Liver (tissue), 8 donors: ENCODE measurements at regions not wholly inside any gene's neighbourhood (a gene's known extent, or its start where the extent isn't known, plus 50 kb on each side); places are given as distances from the start of the nearest gene placed in this dataset.

ENCODE experiments used
- DNase-seq: peaks from one replicate; pipeline ENCODE4 v3.0.0-alpha.2; 2017; ENCODE audit warnings: low spot score
- H3K27ac ChIP-seq, 2 donors: one replicate each; pipeline ENCODE4 v1.7.0; 2013; ENCODE audit warnings: inconsistent platforms in 2 of 2, low read length in 2 of 2, control low read depth in 1 of 2, low read depth in 1 of 2, mild to moderate bottlenecking in 1 of 2
- H3K27me3 ChIP-seq, 4 donors: one replicate each; pipeline versions ENCODE4 v1.6.1 to v1.7.0; 2013; ENCODE audit warnings: low read length in 3 of 4, inconsistent platforms in 1 of 4, mild to moderate bottlenecking in 1 of 4, moderate library complexity in 1 of 4; ENCODE audit not compliant: control insufficient read depth in 4 of 4, insufficient read depth in 4 of 4
- H3K36me3 ChIP-seq, 4 donors: one replicate each; pipeline versions ENCODE4 v1.6.1 to v1.7.0; 2013; ENCODE audit warnings: low read length in 3 of 4, mild to moderate bottlenecking in 3 of 4, low read depth in 1 of 4, moderate library complexity in 1 of 4; ENCODE audit not compliant: control insufficient read depth in 4 of 4, insufficient read depth in 3 of 4
- H3K4me1 ChIP-seq, 4 donors: one replicate each; pipeline versions ENCODE4 v1.6.1 to v1.7.0; 2013; ENCODE audit warnings: low read length in 3 of 4, mild to moderate bottlenecking in 3 of 4, moderate library complexity in 1 of 4; ENCODE audit not compliant: control insufficient read depth in 4 of 4, insufficient read depth in 4 of 4
- H3K4me3 ChIP-seq, 3 donors: one replicate each; pipeline versions ENCODE4 v1.6.1 to v1.7.0; 2013; ENCODE audit warnings: low read length in 3 of 3, control low read depth in 1 of 3, low read depth in 1 of 3, mild to moderate bottlenecking in 1 of 3
- H3K9ac ChIP-seq, 2 donors: one replicate each; pipeline ENCODE4 v1.7.0; 2013; ENCODE audit warnings: low read length in 2 of 2, mild to moderate bottlenecking in 2 of 2, moderate library complexity in 2 of 2, control low read depth in 1 of 2, low read depth in 1 of 2
- H3K9me3 ChIP-seq, 4 donors: one replicate each; pipeline versions ENCODE4 v1.6.1 to v1.7.0; 2013; ENCODE audit warnings: low read length in 3 of 4; ENCODE audit not compliant: control insufficient read depth in 4 of 4
- ATF3 ChIP-seq: IDR thresholded peaks from 2 replicates; pipeline ENCODE4 v1.6.1; 2016; ENCODE audit warnings: antibody characterized with exemption
- CTCF ChIP-seq: fragments of 150-350 bp; IDR thresholded peaks from 2 replicates; pipeline ENCODE4 v1.5.1; 2017; ENCODE audit warnings: improper control_type of control experiment, low read depth, low read length; ENCODE audit not compliant: missing input control
- EGR1 ChIP-seq, 2 donors: IDR thresholded peaks; 2 replicates each; pipeline ENCODE4 v1.6.1; 2016 to 2018; ENCODE audit warnings: antibody characterized with exemption in 2 of 2, low read depth in 2 of 2
- FOXA1 ChIP-seq: IDR thresholded peaks from 2 replicates; pipeline ENCODE4 v1.6.1; 2016; ENCODE audit warnings: antibody characterized with exemption
- FOXA2 ChIP-seq: IDR thresholded peaks from 2 replicates; pipeline ENCODE4 v1.6.1; 2016; ENCODE audit warnings: antibody characterized with exemption
- GABPA ChIP-seq, 2 donors: IDR thresholded peaks in 1 of 2; conservative IDR thresholded peaks in 1 of 2; 2 replicates each; pipeline ENCODE4 v1.6.1; 2016; ENCODE audit warnings: antibody characterized with exemption in 2 of 2, mild to moderate bottlenecking in 1 of 2, moderate library complexity in 1 of 2
- HNF4A ChIP-seq, 2 donors: conservative IDR thresholded peaks; 2 replicates each; pipeline ENCODE4 v1.6.1; 2016; ENCODE audit warnings: antibody characterized with exemption in 2 of 2, mild to moderate bottlenecking in 2 of 2
- HNF4G ChIP-seq: IDR thresholded peaks from 2 replicates; pipeline ENCODE4 v1.6.1; 2016; ENCODE audit warnings: antibody characterized with exemption
- JUND ChIP-seq, 2 donors: IDR thresholded peaks; 2 replicates each; pipeline ENCODE4 v1.6.1; 2016; ENCODE audit warnings: antibody characterized with exemption in 2 of 2
- MAX ChIP-seq: IDR thresholded peaks from 2 replicates; pipeline ENCODE4 v1.6.1; 2016; ENCODE audit warnings: antibody characterized with exemption
- NR2F2 ChIP-seq: IDR thresholded peaks from 2 replicates; pipeline ENCODE4 v1.6.1; 2016; ENCODE audit warnings: antibody characterized with exemption
- RAD21 ChIP-seq, 2 donors: IDR thresholded peaks; 2 replicates each; pipeline ENCODE4 v1.6.1; 2016; ENCODE audit warnings: antibody characterized with exemption in 2 of 2, mild to moderate bottlenecking in 2 of 2
- REST ChIP-seq: IDR thresholded peaks from 2 replicates; pipeline ENCODE4 v1.6.1; 2016; ENCODE audit warnings: antibody characterized with exemption, mild to moderate bottlenecking
- RXRA ChIP-seq, 2 donors: IDR thresholded peaks; 2 replicates each; pipeline ENCODE4 v1.6.1; 2017 to 2018; ENCODE audit warnings: antibody characterized with exemption in 2 of 2, mild to moderate bottlenecking in 1 of 2
- SP1 ChIP-seq: IDR thresholded peaks from 2 replicates; pipeline ENCODE4 v1.6.1; 2018; ENCODE audit warnings: antibody characterized with exemption, mild to moderate bottlenecking
- TAF1 ChIP-seq: conservative IDR thresholded peaks from 2 replicates; pipeline ENCODE4 v1.6.1; 2016; ENCODE audit warnings: antibody characterized with exemption, mild to moderate bottlenecking
- YY1 ChIP-seq: IDR thresholded peaks from 2 replicates; pipeline ENCODE4 v1.6.1; 2016; ENCODE audit warnings: antibody characterized with exemption, mild to moderate bottlenecking
- ZBTB33 ChIP-seq: IDR thresholded peaks from 2 replicates; pipeline ENCODE4 v1.6.1; 2016; ENCODE audit warnings: antibody characterized with exemption
- WGBS: extraction: QIAGEN DNeasy Blood & Tissue Kit; methylation state at CpG from one replicate; pipeline ENCODE4 v1.1.7; 2013; 5-methylcytosine and 5-hydroxymethylcytosine counted together
- donor health status: healthy.
- donor health status: healthy.
- donor health status: healthy.
- donor health status: healthy.
- donor health status: healthy.

GRCh38 chr16:48003206-48003907, 152.4 kb downstream of the ABCC12 start:
- H3K9ac ChIP-seq: no peak overlapping the region
- no peak for DNase-seq
- peaks cover 0 to 8% (median 3%) of the 10 kb centered on the region in 4 donors for H3K9me3 ChIP-seq
- TF ChIP-seq FOXA2 (no peak), MAX (no peak), GABPA (IDR thresholded peaks at IDR 0.05 in 1 of 2, conservative IDR thresholded peaks at IDR 0.05 in 1 of 2) (no peak), SP1 (no peak), EGR1 (IDR thresholded peaks at IDR 0.05; ENCODE audit: low read depth in 2 of 2) (no peak), RXRA (IDR thresholded peaks at IDR 0.05) (no peak), RAD21 (IDR thresholded peaks at IDR 0.05) (no peak), REST (no peak), TAF1 (no peak), ZBTB33 (no peak), HNF4A (conservative IDR thresholded peaks at IDR 0.05) (no peak), CTCF (no peak), NR2F2 (no peak), HNF4G (no peak), ATF3 (no peak), FOXA1 (no peak), YY1 (no peak), JUND (IDR thresholded peaks at IDR 0.05) (no peak)
- WGBS: 73% methylated on average over 4 of the region's 4 CpGs
- H3K4me3 ChIP-seq: no peak overlapping the region
- no peak overlapping the region for H3K27ac ChIP-seq
- no peaks in the 10 kb centered on the region for H3K27me3 ChIP-seq
- no peaks in the 10 kb centered on the region for H3K4me1 ChIP-seq
- H3K36me3 ChIP-seq: no peaks in the 10 kb centered on the region
